ENCODE measurements at regions not wholly inside any gene's neighbourhood (a gene's known extent, or its start where the extent isn't known, plus 50 kb on each side); places are given as distances from the start of the nearest gene placed in this dataset.

- Histone ChIP-seq H3T11ph (ENCODE audit: low read length) (no peak overlapping the region), H3K79me2 (ENCODE audit: insufficient read depth, low read length) (no peaks in the 10 kb centered on the region), H3K23ac (ENCODE audit: insufficient read length, low read depth, low read length) (no peak overlapping the region), H3K9me3 (ENCODE audit: control insufficient read depth, low read depth, low read length) (no peaks in the 10 kb centered on the region), H3K4me1 (ENCODE audit: insufficient read depth, low read length) (no peaks in the 10 kb centered on the region), H4K5ac (ENCODE audit: insufficient read length, low read depth, low read length) (no peak overlapping the region), H2BK120ac (ENCODE audit: low read depth, low read length, poor library complexity, severe bottlenecking) (no peak overlapping the region), H2BK5ac (ENCODE audit: insufficient read length, low read length) (no peak overlapping the region), H3K27me3 (ENCODE audit: insufficient read depth, low read length) (no peaks in the 10 kb centered on the region), H3K23me2 (ENCODE audit: insufficient read length, low read depth, low read length, poor library complexity, severe bottlenecking) (no peaks in the 10 kb centered on the region), H2AFZ (ENCODE audit: low read length) (no peak overlapping the region), H2BK20ac (ENCODE audit: low read depth, low read length, poor library complexity, severe bottlenecking) (no peak overlapping the region), H4K20me1 (ENCODE audit: control insufficient read depth, insufficient read depth, insufficient read length) (no peaks in the 10 kb centered on the region), H3K56ac (ENCODE audit: insufficient read length, low read depth, low read length) (no peak overlapping the region), H3K27ac (ENCODE audit: insufficient read length, low read depth, low read length) (no peak overlapping the region), H3K18ac (ENCODE audit: insufficient read length, low read depth, low read length) (no peak overlapping the region), H4K91ac (ENCODE audit: insufficient read length, low read depth, low read length) (no peak overlapping the region), H3K79me1 (ENCODE audit: insufficient read depth, low read depth, low read length, poor library complexity, severe bottlenecking) (no peaks in the 10 kb centered on the region), H2BK15ac (ENCODE audit: low read depth, low read length) (no peak overlapping the region), H3K9ac (ENCODE audit: extremely low read depth, insufficient read length, low read length) (no peak overlapping the region), H2BK12ac (ENCODE audit: insufficient read length, low read depth, low read length) (no peak overlapping the region), H3K4me2 (ENCODE audit: insufficient read depth, insufficient read length, low read length) (no peak overlapping the region), H4K8ac (replicated peaks; ENCODE audit: insufficient read length, low read depth, low read length) (no peak overlapping the region), H3K4ac (ENCODE audit: low read depth, low read length) (no peak overlapping the region), H2AK5ac (ENCODE audit: insufficient read length, low read length) (no peak overlapping the region), H3K14ac (ENCODE audit: insufficient read depth, low read length) (no peak overlapping the region)
- no peaks in the 10 kb centered on the region for H3K27me3 Mint-ChIP-seq (ENCODE audit: low read depth)
- DNase-seq: no peak
- WGBS (ENCODE audit: extremely low coverage, insufficient read length, low lambda C conversion rate): no CpG with 5 or more reads among the region's 4 CpGs
- peak overlapping the region in 1 of 3 experiments; percentile 48; a peak in 1 of 7 replicates for H3K27ac Mint-ChIP-seq
- TF ChIP-seq CTCF (conservative IDR thresholded peaks at IDR 0.05): no peak
- H3K4me1 Mint-ChIP-seq: no peaks in the 10 kb centered on the region
- H3K4me3 Mint-ChIP-seq: no peak overlapping the region
- H3K9me3 Mint-ChIP-seq: no peaks in the 10 kb centered on the region
- no peaks in the 10 kb centered on the region for H3K36me3 Mint-ChIP-seq (ENCODE audit: insufficient read depth in 1 of 3, low read depth in 3 of 3)
Measured at GRCh38 chr3:99110401-99110800, 208.9 kb upstream of the DCBLD2 start.
